ENCODE measurements at regions not wholly inside any gene's neighbourhood (a gene's known extent, or its start where the extent isn't known, plus 50 kb on each side); places are given as distances from the start of the nearest gene placed in this dataset.
"Not testable (repeated sequence)": the region's sequence is repeated elsewhere in the genome, so short reads cannot be mapped to it uniquely, and the experiment has no call there.

- ChIA-PET POLR2A (no interaction called here), CTCF (no interaction called here)
- Mint-ChIP-seq H3K4me3 (no peak overlapping the region), H3K27ac (no peak overlapping the region), H3K4me1 (ENCODE audit: low read depth) (no peaks in the 10 kb centered on the region), H3K27me3 (no peaks in the 10 kb centered on the region), H3K9me3 (peaks cover 4% of the 10 kb centered on the region), H3K36me3 (ENCODE audit: low read depth) (no peaks in the 10 kb centered on the region)
- DNase-seq (no peak), ATAC-seq (no peak)
- intact Hi-C loops (cut with micrococcal nuclease) = no loop called here
- TF ChIP-seq CTCF (IDR thresholded peaks at IDR 0.05) = no peak
Observed at GRCh38 chr5:32909207-32909606, 198.1 kb downstream of the NPR3 start.

GRCh38 chr5:32916648-32917047, 205.5 kb downstream of the NPR3 start:
- H3K27ac Mint-ChIP-seq = no peak overlapping the region
- H3K27me3 Mint-ChIP-seq = no peaks in the 10 kb centered on the region
- no peaks in the 10 kb centered on the region for H3K4me1 Mint-ChIP-seq (ENCODE audit: low read depth)
- DNase-seq = peak; percentile 6
- H3K36me3 Mint-ChIP-seq (ENCODE audit: low read depth) = no peaks in the 10 kb centered on the region
- TF ChIP-seq CTCF (IDR thresholded peaks at IDR 0.05) = no peak
- intact Hi-C loops (cut with micrococcal nuclease) = no loop called here
- CTCF ChIA-PET = interaction anchor here (0.9 kb wide), 1 partner anchor 13 kb away, joined by 3 read pairs; no protein-coding TSS in a partner anchor
- peaks cover 4% of the 10 kb centered on the region for H3K9me3 Mint-ChIP-seq
- ATAC-seq = no peak
- POLR2A ChIA-PET = no interaction called here
- no peak overlapping the region for H3K4me3 Mint-ChIP-seq

GRCh38 chr5:32928761-32929160, 217.6 kb downstream of the NPR3 start:
- no peak for TF ChIP-seq CTCF (IDR thresholded peaks at IDR 0.05)
- DNase-seq (no peak), ATAC-seq (no peak)
- H3K4me1 Mint-ChIP-seq (ENCODE audit: low read depth) = no peaks in the 10 kb centered on the region
- no peak overlapping the region for H3K4me3 Mint-ChIP-seq
- H3K36me3 Mint-ChIP-seq (ENCODE audit: low read depth) = no peaks in the 10 kb centered on the region
- no peaks in the 10 kb centered on the region for H3K27me3 Mint-ChIP-seq
- CTCF ChIA-PET = no interaction called here
- POLR2A ChIA-PET = no interaction called here
- H3K9me3 Mint-ChIP-seq = peaks cover 3% of the 10 kb centered on the region
- no peak overlapping the region for H3K27ac Mint-ChIP-seq
- intact Hi-C loops (cut with micrococcal nuclease) = no loop called here

GRCh38 chr5:32931438-32931837, 220.3 kb downstream of the NPR3 start:
- H3K9me3 Mint-ChIP-seq; ATAC-seq; H3K27me3 Mint-ChIP-seq; H3K4me3 Mint-ChIP-seq; DNase-seq; POLR2A ChIA-PET; intact Hi-C loops (cut with micrococcal nuclease); H3K27ac Mint-ChIP-seq; CTCF ChIA-PET; H3K4me1 Mint-ChIP-seq (ENCODE audit: low read depth); H3K36me3 Mint-ChIP-seq (ENCODE audit: low read depth): not testable (repeated sequence)

DNA sequence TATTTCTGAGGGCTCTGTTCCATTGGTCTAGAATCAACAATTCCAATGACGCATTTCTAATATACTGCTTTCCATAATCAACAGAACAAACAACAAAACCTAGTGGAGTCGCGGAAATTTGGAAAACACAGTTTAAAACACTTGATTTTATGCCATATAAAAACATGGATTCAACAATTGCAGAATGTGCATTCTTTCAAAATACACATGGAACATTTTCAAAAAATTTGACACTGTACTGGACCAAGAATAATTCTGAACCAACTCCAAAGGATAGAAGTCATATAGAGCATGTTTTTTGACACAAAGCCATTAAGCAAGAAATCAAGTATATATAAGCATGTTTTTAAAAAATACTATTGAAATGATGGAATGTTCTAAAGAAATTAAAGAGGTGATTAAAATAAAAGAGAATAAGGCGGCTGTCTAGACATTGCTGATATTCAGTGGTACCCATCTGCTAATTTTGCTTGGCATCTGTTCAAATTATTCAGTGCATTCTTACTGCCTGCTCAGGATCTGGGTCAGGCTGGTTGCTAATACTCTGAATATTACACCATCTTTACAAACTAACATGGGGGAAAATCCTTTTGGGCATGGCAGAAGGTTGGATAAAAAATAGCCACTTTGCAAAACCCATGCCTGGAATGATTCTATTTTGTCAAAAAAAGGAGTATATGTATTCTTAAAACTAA, 221.3 kb downstream of the NPR3 start:
- Mint-ChIP-seq H3K4me1 (ENCODE audit: low read depth) (no peaks in the 10 kb centered on the region), H3K27me3 (no peaks in the 10 kb centered on the region), H3K36me3 (ENCODE audit: low read depth) (no peaks in the 10 kb centered on the region), H3K4me3 (no peak overlapping the region), H3K27ac (no peak overlapping the region), H3K9me3 (peaks cover 3% of the 10 kb centered on the region)
- TF ChIP-seq CTCF (IDR thresholded peaks at IDR 0.05) = no peak
- CTCF ChIA-PET = no interaction called here
- DNase-seq (no peak), ATAC-seq (no peak)
- intact Hi-C loops (cut with micrococcal nuclease) = no loop called here
- POLR2A ChIA-PET = no interaction called here

DNA sequence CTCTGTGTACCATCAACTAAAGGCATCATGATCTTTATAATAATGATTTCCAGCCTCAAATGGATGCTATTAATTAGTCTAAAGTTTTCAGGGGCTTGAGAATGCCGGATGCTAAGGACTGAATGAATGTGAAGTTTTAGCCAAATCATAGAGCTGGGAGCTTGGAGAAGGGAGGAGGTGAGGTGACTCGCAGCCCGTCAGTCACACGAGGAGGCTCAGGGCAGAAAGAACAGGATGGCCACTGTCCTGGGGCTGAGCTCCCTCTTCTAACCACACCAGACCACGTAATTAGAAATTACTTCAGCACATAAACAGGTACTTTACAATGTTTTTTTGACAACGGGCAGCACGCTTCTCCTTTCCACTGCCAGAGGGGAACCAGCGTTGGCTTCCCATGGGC, 222.6 kb downstream of the NPR3 start:
- H3K9me3 Mint-ChIP-seq = peaks cover 3% of the 10 kb centered on the region
- no peaks in the 10 kb centered on the region for H3K36me3 Mint-ChIP-seq (ENCODE audit: low read depth)
- no peak overlapping the region for H3K27ac Mint-ChIP-seq
- ChIA-PET CTCF (no interaction called here), POLR2A (no interaction called here)
- DNase-seq (no peak), ATAC-seq (no peak)
- no peak overlapping the region for H3K4me3 Mint-ChIP-seq
- no peaks in the 10 kb centered on the region for H3K4me1 Mint-ChIP-seq (ENCODE audit: low read depth)
- intact Hi-C loops (cut with micrococcal nuclease) = no loop called here
- TF ChIP-seq CTCF (IDR thresholded peaks at IDR 0.05) = no peak
- H3K27me3 Mint-ChIP-seq = no peaks in the 10 kb centered on the region
